Motor neuron (in vitro differentiated cells): ENCODE measurements at regions not wholly inside any gene's neighbourhood (a gene's known extent, or its start where the extent isn't known, plus 50 kb on each side); places are given as distances from the start of the nearest gene placed in this dataset.
"Not testable (repeated sequence)": the region's sequence is repeated elsewhere in the genome, so short reads cannot be mapped to it uniquely, and the experiment has no call there.

Source experiments
- ATAC-seq, 8 experiments: fragments of 200-7000 bp; cut with Tn5 transposase; replicated peaks in 6 of 8; 2 replicates each; pipeline ENCODE4 v1.8.0; 2021; ENCODE audit warnings: mild to moderate bottlenecking in 8 of 8, moderate library complexity in 8 of 8
- H3K27ac ChIP-seq, 2 donors: fragments of 250-450 bp; sonication (Bioruptor Pico); 2 replicates each; pipeline ENCODE4 v1.9.0; 2021; ENCODE audit warnings: antibody characterized with exemption in 2 of 2, mild to moderate bottlenecking in 2 of 2, moderate library complexity in 1 of 2
- H3K4me1 ChIP-seq, 2 donors: fragments of 250-450 bp; sonication (Bioruptor Pico); replicated peaks in 1 of 2; 2 replicates each; pipeline ENCODE4 v1.6.1; 2021; ENCODE audit warnings: antibody characterized with exemption in 2 of 2, mild to moderate bottlenecking in 2 of 2, moderate library complexity in 1 of 2
- H3K4me3 ChIP-seq, 5 donors: fragments of 250-450 bp; sonication (Bioruptor Pico); 2 replicates each; pipeline ENCODE4 v1.9.0; 2021; ENCODE audit warnings: antibody characterized with exemption in 5 of 5, mild to moderate bottlenecking in 5 of 5, moderate library complexity in 4 of 5
- WGBS, 10 experiments: fragments of 450-650 bp; shearing (Covaris generic); methylation state at CpG; one replicate each; pipeline ENCODE4 v1.0.0; 2022; 5-methylcytosine and 5-hydroxymethylcytosine counted together
- in situ Hi-C, 9 experiments: fragments of 400-800 bp; cut with MboI; loops; one replicate each; pipeline ENCODE4 v1.15.0; 2021; ENCODE audit warnings: low sequenced_read_pairs in 9 of 9, low pct_unique_long_range_greater_than_20kb in 2 of 9; ENCODE audit not compliant: unreplicated experiment in 9 of 9

DNA sequence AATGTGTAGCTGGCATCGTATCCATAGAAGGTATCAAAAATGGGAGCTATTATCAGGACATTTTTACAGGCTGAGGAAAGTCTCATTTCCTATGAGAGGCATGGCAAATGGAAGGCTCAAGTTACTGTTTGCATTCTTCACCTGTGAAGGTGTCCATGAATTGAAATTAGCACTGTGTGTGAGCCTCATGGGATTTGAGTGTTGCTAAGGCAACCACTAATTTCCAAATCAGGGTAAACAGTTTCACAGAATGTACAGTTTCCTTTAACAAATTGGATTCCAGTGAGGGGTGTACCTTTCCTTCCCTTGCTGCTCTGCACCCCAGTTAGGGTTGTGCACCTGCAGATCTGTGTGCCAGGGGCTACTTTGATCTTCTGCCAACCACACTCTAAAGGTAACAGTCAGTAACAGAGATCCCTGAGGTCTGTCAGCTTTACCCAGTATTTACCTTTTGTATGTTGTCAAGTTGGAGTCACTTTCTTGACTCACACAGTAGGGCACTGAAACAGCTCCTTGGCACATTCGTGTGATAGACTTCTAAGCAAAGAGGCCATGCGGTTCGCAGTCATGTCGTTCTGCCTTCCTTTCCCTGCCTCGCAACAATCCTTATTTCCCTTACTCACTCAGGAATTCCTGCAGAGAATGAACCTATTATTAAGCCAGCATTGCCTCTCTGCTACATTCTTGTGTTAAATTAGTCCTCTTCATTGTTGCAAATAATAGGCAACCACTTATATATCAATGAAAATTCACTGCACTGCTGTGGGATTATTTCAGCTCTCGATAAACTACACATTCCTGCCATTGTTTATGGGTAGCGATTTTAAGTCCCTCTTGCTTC is 129.8 kb upstream of the GBE1 start:
- ATAC-seq, result peak in 3 of 8 experiments; percentile 26 to 43 (median 29)
- in situ Hi-C loops, result no loop called here
- WGBS, 10 experiments, result 67 to 100% (median 80%) methylated on average over 1 to 7 of the region's 8 CpGs
- H3K4me1 ChIP-seq, result peaks cover 0 to 3% of the 10 kb centered on the region in 2 donors
- H3K27ac ChIP-seq, result no peak overlapping the region
- no peak overlapping the region for H3K4me3 ChIP-seq

DNA sequence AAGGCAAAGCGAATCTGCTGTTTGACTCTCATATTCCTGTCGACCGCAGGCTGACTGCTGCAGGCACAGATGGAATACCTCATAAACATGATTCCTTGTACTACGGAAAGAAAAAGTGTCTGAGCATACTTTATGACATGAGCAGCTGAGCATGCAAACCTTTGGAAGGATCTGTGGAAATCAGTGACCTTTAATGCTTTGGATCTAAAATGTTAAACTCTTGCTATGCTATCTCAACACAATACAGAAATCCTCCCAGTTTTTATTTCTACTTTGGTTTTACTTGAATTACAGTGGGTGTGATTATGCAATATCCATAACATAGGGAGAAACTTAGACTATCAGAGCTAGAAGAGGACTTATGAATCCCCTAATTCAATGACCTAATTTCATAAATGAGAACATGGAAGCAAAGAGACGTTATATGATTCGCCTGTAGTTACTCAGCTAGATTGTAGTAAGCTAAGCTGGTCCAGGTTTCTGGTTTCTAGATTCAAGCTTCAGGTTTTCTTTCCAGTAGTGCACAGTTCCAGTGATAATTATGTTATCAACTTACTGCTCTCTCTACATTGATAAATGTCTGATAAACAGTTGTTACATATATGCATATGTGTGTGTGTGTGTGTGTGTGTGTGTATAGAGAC is 127.6 kb upstream of the GBE1 start:
- ATAC-seq, result peak in 1 of 8 experiments; percentile 18
- Histone ChIP-seq H3K4me1 (peaks cover 0 to 3% of the 10 kb centered on the region in 2 donors), H3K4me3 (no peak overlapping the region), H3K27ac (no peak overlapping the region)
- in situ Hi-C loops, result no loop called here
- WGBS, 10 experiments, result 11 to 100% (median 84%) methylated on average over 2 to 6 of the region's 6 CpGs; no CpG with 5 or more reads in 2 of the 10 experiments

DNA sequence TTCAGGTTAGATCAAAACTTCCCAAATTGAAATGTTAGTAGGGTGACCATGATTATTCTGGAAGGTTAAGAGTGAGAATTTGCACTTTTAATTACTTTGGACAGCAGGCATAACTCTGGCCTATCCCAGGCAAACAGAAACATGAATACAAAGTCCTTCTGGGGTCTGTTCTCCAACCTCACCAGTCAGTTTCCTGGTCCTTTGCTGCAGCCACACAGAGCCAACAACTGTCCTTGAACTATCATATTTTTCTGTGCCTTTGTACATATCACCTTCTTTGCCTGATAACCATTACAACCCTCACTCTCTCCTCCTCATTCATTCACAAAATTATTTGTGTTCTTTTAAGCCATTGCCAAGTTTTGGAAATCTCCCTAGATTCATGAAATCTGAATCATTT is 126.0 kb upstream of the GBE1 start:
- in situ Hi-C loops, result no loop called here
- no peak for ATAC-seq
- Histone ChIP-seq H3K4me1 (peaks cover 0 to 3% of the 10 kb centered on the region in 2 donors), H3K27ac (no peak overlapping the region), H3K4me3 (no peak overlapping the region)

DNA sequence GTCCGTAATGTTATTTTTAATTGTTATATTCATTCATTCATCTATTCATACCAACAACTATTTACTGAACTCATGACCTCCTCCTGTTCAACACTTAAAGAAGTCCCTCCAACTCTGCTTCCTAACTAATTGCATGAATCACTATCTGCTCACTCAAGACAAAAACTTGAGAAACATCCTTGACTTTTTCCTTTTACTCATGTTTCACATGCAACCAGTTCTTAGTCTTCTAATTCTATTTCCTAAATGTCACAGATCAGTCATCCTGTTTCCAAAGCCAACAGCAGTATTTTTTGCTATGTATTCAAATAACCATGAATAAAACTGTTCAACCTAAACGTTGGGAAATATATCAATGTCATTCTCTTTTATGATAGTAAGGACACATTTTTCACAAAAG is 124.6 kb upstream of the GBE1 start:
- Histone ChIP-seq H3K27ac (no peak overlapping the region), H3K4me3 (no peak overlapping the region), H3K4me1 (peaks cover 0 to 1% of the 10 kb centered on the region in 2 donors)
- WGBS, 10 experiments, result 11 to 88% (median 76%) methylated on average over 1 to 2 of the region's 2 CpGs
- in situ Hi-C loops, result no loop called here
- ATAC-seq, result no peak

DNA sequence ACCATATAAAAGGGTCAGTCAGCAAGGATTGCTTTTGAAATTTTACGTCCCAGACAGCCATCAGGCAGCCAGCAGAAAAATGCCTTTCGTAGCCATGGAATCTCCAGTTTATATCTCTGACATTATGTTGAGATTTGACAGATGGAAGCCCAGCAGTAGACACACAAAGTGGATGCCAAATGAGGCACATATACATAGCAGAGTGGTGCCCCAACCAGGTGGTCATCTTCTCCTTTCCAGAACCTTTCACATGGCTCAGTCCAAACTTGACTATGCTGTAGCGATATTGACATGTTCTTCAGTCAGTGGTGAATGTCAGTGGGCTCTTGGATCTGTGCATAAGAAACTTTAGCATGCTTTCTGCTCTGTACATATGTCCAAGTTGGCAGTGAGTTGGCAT is 123.3 kb upstream of the GBE1 start:
- in situ Hi-C loops, result no loop called here
- H3K4me3 ChIP-seq, result no peak overlapping the region
- no peaks in the 10 kb centered on the region for H3K4me1 ChIP-seq
- 67 to 100% (median 83%) methylated on average over 2 to 3 of the region's 3 CpGs; no CpG with 5 or more reads in 1 of the 10 experiments for WGBS, 10 experiments
- H3K27ac ChIP-seq, result no peak overlapping the region
- no peak for ATAC-seq

DNA sequence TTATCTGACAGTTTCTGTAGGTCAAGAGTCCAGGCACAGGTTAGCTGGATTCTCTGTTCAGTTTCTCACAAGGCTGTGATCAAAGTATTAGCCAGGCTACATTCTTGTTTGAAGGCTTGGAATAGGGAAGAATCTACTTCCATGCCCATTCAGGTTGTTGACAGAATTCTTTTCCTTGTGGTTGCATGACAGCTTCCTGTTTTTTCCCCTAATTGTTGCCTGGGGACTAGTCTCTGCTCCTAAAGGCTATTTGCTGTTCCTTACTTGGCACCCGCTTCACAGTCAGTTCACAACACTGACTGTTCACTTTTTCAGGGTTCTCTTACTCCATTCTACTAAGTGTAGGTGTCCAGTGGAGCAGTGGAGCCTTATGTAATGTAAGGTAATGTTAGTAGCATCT is 115.4 kb upstream of the GBE1 start:
- WGBS, 10 experiments, result 80 to 100% (median 100%) methylated on average over 1 of the region's 1 CpG; no CpG with 5 or more reads in 4 of the 10 experiments
- Histone ChIP-seq H3K4me1 (peaks cover 0 to 3% of the 10 kb centered on the region in 2 donors), H3K4me3 (no peak overlapping the region), H3K27ac (no peak overlapping the region)
- in situ Hi-C loops, result no loop called here
- no peak for ATAC-seq

DNA sequence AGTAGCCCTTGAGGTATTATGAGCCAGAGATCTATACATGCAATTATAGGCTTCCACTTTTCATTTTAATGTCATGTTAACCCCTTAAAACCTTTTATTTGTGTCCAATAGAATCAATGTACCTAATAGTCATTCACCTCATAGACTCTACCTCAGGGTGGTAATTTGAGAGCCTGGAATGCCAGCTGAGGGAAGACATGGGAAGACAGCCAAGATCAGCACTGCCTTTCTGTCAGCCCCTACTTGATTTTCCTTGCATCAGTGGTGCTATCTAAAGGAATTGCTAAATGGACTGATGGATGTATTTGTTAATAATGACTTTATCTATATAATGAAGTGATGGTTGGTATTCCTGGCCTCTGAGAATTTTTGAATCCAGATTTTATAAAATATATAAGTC is 113.3 kb upstream of the GBE1 start:
- in situ Hi-C loops, result no loop called here

DNA sequence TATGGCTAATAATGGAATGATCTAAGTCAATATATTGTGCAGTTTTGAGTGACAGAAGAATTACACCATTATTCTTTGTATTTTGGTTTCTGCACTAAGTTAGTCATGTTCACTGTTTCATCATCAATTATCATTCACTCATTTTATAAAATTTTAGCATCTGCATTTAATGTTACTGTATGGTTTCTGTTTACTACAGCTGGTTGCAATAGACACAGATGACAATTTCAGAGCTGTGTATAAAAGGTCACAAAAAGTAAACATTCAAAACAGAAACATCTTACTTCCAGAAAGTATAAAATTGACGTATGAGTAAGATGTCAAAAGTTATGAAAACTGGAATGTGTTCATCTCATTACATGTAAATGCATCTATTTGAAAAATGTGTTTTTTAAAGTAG is 111.1 kb upstream of the GBE1 start:
- in situ Hi-C loops, result no loop called here

More for the DNA sequence above, 113.3 kb upstream of the GBE1 start:
- no peak for ATAC-seq
- H3K4me3 ChIP-seq, result no peak overlapping the region
- no peak overlapping the region for H3K27ac ChIP-seq
- H3K4me1 ChIP-seq, result peaks cover 0 to 3% of the 10 kb centered on the region in 2 donors

DNA sequence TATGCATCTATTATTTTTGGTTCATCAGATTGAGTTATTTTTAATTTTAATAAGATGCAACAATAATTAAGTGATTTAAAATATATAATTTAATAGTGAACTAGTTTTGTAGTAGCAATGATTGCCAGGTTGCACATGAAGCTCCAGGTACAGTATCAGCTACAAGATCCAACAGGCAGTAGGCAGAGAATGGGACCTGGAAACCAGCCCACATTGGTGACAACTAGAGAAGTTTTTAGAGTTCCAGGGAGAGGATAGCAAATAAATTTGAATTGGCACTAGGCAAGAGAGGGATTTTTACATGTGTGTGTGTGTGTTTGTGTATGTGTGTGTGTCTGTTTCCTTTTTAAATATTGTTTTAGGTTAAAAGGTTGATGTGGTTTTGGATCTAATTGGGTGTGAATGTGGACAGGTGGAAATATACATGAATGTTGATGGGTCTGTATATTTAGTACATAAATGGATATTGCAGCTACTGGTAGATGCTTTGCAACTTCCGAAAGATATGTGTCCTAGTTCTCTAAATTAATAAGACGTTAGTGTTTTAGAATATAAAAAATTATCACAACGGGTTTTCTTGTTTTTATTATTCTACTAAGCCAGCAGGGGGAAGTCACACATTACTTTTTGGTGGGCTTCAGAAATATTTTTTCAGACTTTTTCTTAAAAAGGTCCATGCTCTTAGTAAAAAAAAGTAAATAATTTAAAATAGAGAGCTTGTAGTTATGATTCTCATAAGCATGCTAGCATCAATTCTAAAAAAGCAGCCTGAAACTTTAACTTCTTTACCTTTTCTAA is 110.1 kb upstream of the GBE1 start:
- no peak overlapping the region for H3K4me3 ChIP-seq
- in situ Hi-C loops, result no loop called here
- 0 to 77% (median 55%) methylated on average over 2 to 3 of the region's 3 CpGs; no CpG with 5 or more reads in 1 of the 10 experiments for WGBS, 10 experiments
- H3K27ac ChIP-seq, result no peak overlapping the region
- H3K4me1 ChIP-seq, result peaks cover 0 to 3% of the 10 kb centered on the region in 2 donors
- no peak for ATAC-seq

More for the DNA sequence above, 111.1 kb upstream of the GBE1 start:
- 0 to 100% (median 88%) methylated on average over 1 of the region's 1 CpG; no CpG with 5 or more reads in 1 of the 10 experiments for WGBS, 10 experiments
- Histone ChIP-seq H3K4me1 (peaks cover 0 to 3% of the 10 kb centered on the region in 2 donors), H3K27ac (no peak overlapping the region), H3K4me3 (no peak overlapping the region)
- ATAC-seq, result no peak

DNA sequence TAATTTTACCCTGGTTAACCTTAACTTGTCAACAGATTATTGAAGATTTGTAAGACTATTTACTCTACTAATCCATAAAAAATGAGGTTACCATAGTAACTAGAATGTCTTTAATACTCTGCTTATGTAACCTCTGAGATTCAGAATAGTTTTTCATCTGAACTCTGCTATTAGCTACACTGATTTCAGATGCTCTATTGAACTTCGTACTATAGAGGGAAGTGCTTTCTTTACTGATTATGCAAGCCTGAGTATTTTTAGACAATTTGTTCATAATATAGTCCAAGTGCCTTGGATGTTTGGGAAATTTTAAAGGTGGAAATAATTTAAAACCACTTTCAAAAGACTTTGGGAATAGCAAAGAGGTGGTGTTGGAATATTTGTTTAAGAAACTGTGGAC is 107.9 kb upstream of the GBE1 start:
- WGBS, 10 experiments, result 0 to 80% (median 42%) methylated on average over 1 of the region's 1 CpG; no CpG with 5 or more reads in 4 of the 10 experiments
- H3K27ac ChIP-seq, result no peak overlapping the region
- H3K4me3 ChIP-seq, result no peak overlapping the region
- H3K4me1 ChIP-seq, result peaks cover 0 to 3% of the 10 kb centered on the region in 2 donors
- in situ Hi-C loops, result no loop called here
- no peak for ATAC-seq

DNA sequence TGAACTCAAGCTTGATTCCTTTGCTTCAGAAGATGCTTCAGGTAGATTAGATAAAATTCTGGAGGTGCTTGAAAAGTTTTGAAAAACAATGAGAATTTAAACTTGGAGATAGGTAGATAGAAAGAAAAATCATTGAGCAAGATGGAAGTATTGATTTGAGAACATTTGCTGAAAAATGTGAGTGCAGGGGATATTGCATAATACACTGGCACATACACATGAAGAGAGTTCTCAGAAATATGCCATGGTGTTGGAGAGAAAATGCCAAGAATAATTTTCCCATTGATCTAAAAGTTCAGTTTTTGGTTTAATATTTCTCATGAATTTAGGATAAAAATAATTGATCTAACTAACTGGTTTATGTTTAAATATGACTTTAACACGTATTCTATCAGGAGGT is 107.2 kb upstream of the GBE1 start:
- in situ Hi-C loops, result no loop called here
- WGBS, 10 experiments, result 8 to 100% (median 69%) methylated on average over 1 of the region's 1 CpG
- ATAC-seq, result no peak
- no peak overlapping the region for H3K27ac ChIP-seq
- H3K4me1 ChIP-seq, result peaks cover 0 to 3% of the 10 kb centered on the region in 2 donors
- H3K4me3 ChIP-seq, result no peak overlapping the region

DNA sequence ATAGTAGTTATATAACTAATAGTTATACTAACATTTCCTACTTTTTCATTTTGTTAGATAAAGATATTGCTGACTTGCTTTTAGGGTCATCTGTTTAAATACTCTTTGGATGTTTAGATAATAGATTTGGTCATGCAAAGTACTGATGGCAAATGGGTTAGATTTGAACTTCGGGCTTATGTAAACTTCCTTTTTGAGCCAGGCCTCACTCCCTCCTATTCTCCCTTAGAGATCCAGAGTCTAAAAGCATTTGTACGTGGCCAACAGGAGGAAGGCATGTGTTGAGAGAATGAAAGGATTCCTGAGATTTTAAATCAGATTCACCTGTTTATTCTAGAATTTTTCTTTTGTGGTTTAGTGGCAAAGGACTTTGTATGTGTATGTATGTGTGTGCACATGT is 106.4 kb upstream of the GBE1 start:
- Histone ChIP-seq H3K4me1 (no peaks in the 10 kb centered on the region), H3K4me3 (no peak overlapping the region), H3K27ac (no peak overlapping the region)
- ATAC-seq, result no peak
- 20 to 83% (median 68%) methylated on average over 1 to 2 of the region's 2 CpGs; no CpG with 5 or more reads in 3 of the 10 experiments for WGBS, 10 experiments
- in situ Hi-C loops, result no loop called here

DNA sequence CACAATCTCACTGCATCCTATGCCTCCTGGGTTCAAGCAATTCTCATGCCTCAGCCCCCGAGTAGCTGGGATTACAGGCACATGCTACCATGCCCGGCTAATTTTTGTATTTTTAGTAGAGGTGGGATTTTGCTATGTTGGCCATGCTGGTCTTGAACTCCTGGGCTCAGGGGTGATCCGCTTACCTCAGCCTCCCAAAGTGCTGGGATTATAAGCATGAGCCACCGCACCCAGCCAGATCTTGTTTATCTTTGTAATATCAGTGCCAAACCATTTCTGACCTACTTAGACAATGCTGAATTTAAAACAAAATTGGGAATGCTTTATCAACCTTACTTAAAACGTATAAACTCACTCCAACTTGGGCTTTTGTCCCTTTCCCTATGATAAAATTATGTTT is 103.7 kb upstream of the GBE1 start:
- 0 to 100% (median 83%) methylated on average over 1 to 3 of the region's 5 CpGs; no CpG with 5 or more reads in 3 of the 10 experiments for WGBS, 10 experiments
- H3K4me3 ChIP-seq, ATAC-seq, in situ Hi-C loops, H3K27ac ChIP-seq, H3K4me1 ChIP-seq: not testable (repeated sequence)
